Mucosa of stomach (tissue), 1 donor: ENCODE measurements at regions not wholly inside any gene's neighbourhood (a gene's known extent, or its start where the extent isn't known, plus 50 kb on each side); places are given as distances from the start of the nearest gene placed in this dataset.
"Not testable (repeated sequence)": the region's sequence is repeated elsewhere in the genome, so short reads cannot be mapped to it uniquely, and the experiment has no call there.

Source experiments
- H3K27me3 ChIP-seq: one replicate; pipeline ENCODE4 v1.7.0; 2013; ENCODE audit warnings: mild to moderate bottlenecking, low read length; ENCODE audit not compliant: control insufficient read depth, insufficient read depth
- H3K36me3 ChIP-seq: one replicate; pipeline ENCODE4 v1.7.0; 2013; ENCODE audit warnings: low read length; ENCODE audit not compliant: control insufficient read depth, insufficient read depth
- H3K4me1 ChIP-seq: one replicate; pipeline ENCODE4 v1.7.0; 2013; ENCODE audit warnings: mild to moderate bottlenecking, low read length; ENCODE audit not compliant: control insufficient read depth, insufficient read depth
- H3K4me3 ChIP-seq: one replicate; pipeline ENCODE4 v1.7.0; 2013; ENCODE audit warnings: low read length
- H3K9ac ChIP-seq: one replicate; pipeline ENCODE4 v1.7.0; 2013; ENCODE audit warnings: mild to moderate bottlenecking, low read length, moderate library complexity
- H3K9me3 ChIP-seq: one replicate; pipeline ENCODE4 v1.7.0; 2013; ENCODE audit warnings: mild to moderate bottlenecking, low read length, moderate library complexity; ENCODE audit not compliant: control insufficient read depth
- donor health status: Pancreatic carcinoma.

DNA sequence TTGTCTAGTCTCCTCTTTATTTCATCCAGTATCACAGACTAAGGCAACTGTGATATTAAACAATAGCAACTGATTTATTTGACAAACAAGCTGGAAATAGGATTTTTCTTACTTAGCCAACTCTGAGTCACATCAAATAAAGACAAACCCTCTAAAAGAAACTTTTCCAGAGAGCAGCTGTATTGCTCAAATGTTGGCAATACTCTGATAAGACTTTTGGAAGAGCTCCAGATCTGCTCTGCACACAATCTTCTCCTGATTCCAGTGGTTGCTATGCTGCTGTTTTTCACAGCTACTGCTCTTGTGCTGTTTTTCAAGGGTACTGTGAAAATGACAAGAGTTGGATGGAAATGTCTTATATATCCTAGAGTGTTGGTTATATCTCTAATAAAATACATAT lies 1479.2 kb downstream of the SLITRK5 start:
- Histone ChIP-seq H3K9me3 (no peaks in the 10 kb centered on the region), H3K4me3 (no peak overlapping the region), H3K27me3 (no peaks in the 10 kb centered on the region), H3K4me1 (peaks cover 4% of the 10 kb centered on the region), H3K36me3 (no peaks in the 10 kb centered on the region), H3K9ac (no peak overlapping the region)

GRCh38 chr13:89153941-89154340 lies 1482.8 kb downstream of the SLITRK5 start:
- H3K4me1 ChIP-seq: peaks cover 4% of the 10 kb centered on the region
- no peaks in the 10 kb centered on the region for H3K9me3 ChIP-seq
- H3K36me3 ChIP-seq: no peaks in the 10 kb centered on the region
- H3K9ac ChIP-seq: no peak overlapping the region
- no peaks in the 10 kb centered on the region for H3K27me3 ChIP-seq
- H3K4me3 ChIP-seq: no peak overlapping the region

- no peak overlapping the region for H3K9ac ChIP-seq
- H3K27me3 ChIP-seq: no peaks in the 10 kb centered on the region
- H3K36me3 ChIP-seq: no peaks in the 10 kb centered on the region
- H3K9me3 ChIP-seq: no peaks in the 10 kb centered on the region
- no peak overlapping the region for H3K4me3 ChIP-seq
- no peaks in the 10 kb centered on the region for H3K4me1 ChIP-seq
Measured at GRCh38 chr13:89163096-89163495, 1491.9 kb downstream of the SLITRK5 start.

DNA sequence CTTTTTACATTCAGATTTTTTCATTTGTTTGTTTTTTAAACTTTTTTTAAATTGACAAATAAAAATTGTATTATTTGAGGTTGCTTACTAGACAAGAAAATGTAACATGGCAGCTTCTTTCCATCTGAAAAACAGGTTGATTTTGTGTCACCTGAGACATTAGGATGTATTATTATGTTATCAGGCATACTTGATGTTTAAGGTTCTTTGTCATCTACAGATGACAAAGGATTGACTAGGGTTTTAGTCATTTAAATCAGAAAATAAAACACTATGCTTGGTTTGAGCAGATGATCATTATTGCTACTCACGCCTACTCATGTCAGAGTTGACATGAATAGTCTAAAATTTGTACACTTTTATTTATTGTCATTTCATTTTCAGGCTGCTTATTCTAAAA lies 1494.5 kb downstream of the SLITRK5 start:
- H3K9me3 ChIP-seq: no peaks in the 10 kb centered on the region
- no peaks in the 10 kb centered on the region for H3K4me1 ChIP-seq
- no peak overlapping the region for H3K4me3 ChIP-seq
- H3K9ac ChIP-seq: no peak overlapping the region
- no peaks in the 10 kb centered on the region for H3K27me3 ChIP-seq
- H3K36me3 ChIP-seq: no peaks in the 10 kb centered on the region

DNA sequence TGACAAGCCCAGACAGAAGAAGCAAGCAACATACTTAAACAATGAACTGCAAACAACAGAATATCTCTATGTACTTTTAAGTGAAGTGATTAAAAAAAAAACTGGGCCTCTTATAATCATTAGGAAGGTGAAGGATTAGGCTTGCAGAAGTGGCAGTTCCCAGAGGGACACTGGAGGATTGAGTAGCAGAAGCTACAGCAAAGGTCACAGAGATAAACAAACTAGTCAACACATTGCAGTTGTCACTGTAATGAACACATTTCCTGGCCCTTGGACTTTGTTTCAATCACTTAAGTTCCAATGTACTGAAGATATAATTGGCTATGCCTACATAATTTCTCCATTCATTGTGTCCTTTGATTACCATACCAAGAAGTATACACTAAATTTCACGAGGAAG lies 1498.8 kb downstream of the SLITRK5 start:
- no peak overlapping the region for H3K4me3 ChIP-seq
- no peaks in the 10 kb centered on the region for H3K36me3 ChIP-seq
- H3K4me1 ChIP-seq: no peaks in the 10 kb centered on the region
- no peak overlapping the region for H3K9ac ChIP-seq
- no peaks in the 10 kb centered on the region for H3K9me3 ChIP-seq
- H3K27me3 ChIP-seq: no peaks in the 10 kb centered on the region

- Histone ChIP-seq H3K9me3 (no peaks in the 10 kb centered on the region), H3K4me1 (no peaks in the 10 kb centered on the region), H3K36me3 (no peaks in the 10 kb centered on the region), H3K4me3 (no peak overlapping the region), H3K27me3 (no peaks in the 10 kb centered on the region), H3K9ac (no peak overlapping the region)
Measured at GRCh38 chr13:89181041-89181440, 1509.9 kb downstream of the SLITRK5 start.

DNA sequence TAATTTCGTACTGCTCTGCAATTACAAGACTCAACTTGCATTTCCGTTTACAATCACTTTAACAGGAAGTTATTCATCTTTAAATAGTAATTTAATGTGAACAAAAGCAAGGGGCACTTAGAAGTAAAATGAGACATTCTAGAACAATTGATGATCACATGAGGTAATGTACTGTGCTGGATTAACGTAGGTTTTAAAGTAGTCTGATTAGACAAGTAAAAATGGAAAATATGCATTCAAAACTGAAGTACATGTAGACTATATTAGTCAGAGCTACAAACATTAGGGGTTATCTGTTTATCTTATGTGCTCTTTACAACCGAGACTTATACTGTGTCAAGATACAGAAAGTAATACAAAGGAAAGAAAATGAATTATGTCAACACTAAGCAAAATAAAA lies 1528.0 kb downstream of the SLITRK5 start:
- H3K9ac ChIP-seq: no peak overlapping the region
- H3K4me1 ChIP-seq: no peaks in the 10 kb centered on the region
- no peak overlapping the region for H3K4me3 ChIP-seq
- H3K27me3 ChIP-seq: no peaks in the 10 kb centered on the region
- no peaks in the 10 kb centered on the region for H3K36me3 ChIP-seq
- no peaks in the 10 kb centered on the region for H3K9me3 ChIP-seq

DNA sequence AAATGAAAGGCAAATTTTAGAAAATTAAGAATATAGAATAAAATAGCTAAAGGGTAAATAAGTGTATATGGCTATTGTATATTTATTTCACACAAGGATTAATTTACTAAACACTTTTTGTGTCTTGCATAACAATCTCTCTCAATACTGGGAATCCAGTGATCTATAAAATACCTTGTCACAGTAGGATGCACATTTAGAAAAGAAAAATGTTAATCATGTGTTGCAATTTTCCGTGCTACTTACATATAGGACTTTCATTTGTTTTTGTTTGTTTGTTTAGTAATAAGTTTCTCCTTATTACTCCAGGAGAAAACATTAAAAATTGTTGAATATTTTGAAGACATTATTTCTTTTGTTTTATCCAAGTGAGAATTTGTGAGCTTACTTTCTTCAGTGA lies 1533.3 kb downstream of the SLITRK5 start:
- H3K36me3 ChIP-seq: no peaks in the 10 kb centered on the region
- H3K9ac ChIP-seq: no peak overlapping the region
- H3K4me1 ChIP-seq: no peaks in the 10 kb centered on the region
- H3K27me3 ChIP-seq: no peaks in the 10 kb centered on the region
- no peaks in the 10 kb centered on the region for H3K9me3 ChIP-seq
- no peak overlapping the region for H3K4me3 ChIP-seq

DNA sequence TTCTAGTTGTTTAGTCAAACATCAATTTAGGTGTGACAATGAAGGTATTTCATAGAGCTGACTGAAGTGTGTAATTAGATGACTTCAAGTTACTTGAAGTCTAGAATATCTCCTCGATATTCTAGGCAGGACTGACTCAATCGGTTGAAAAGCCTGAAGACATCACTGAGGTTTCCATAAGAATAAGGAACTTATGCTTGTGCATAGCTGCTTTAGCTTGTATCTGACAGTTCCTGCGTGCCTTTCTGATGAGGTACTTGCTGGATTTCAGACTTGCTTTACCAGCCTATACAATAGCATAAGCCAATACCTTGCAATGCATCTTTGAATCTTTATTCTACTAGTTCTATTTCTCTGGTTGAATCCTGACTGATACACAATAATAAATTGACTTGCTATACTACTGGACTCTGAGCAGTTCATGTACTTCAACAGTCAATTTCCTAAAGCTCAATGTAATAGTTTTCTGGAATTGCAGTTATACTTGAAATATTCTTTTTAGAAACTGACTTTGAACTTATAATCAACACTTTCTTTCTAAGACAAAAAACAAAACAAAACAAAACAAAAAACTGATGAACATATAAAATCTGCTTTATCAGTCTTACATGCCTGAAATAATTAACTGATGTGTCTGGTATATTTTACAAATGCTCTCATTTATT lies 1534.8 kb downstream of the SLITRK5 start:
- H3K9ac ChIP-seq: no peak overlapping the region
- no peaks in the 10 kb centered on the region for H3K9me3 ChIP-seq
- no peaks in the 10 kb centered on the region for H3K36me3 ChIP-seq
- no peak overlapping the region for H3K4me3 ChIP-seq
- H3K4me1 ChIP-seq: no peaks in the 10 kb centered on the region
- no peaks in the 10 kb centered on the region for H3K27me3 ChIP-seq

GRCh38 chr13:89212186-89212585 lies 1541.0 kb downstream of the SLITRK5 start:
- H3K4me3 ChIP-seq: no peak overlapping the region
- H3K9me3 ChIP-seq: no peaks in the 10 kb centered on the region

DNA sequence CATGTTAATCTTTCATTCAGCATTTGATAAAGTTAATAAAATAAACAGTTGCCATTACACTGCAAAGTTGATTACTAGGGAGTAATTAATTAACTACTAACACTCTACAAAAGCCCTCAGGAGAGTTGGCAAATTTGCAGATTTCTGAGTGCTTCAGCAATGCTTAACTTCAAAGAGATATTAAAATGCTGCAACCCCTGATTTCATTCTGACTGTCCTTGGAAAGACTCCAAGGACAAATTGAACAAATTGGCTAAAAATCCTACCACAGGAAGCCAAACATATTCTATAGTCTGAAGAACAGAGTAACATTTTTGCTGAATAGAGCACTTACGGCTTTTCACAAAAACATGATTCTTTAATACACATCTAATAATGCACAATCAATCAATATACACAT lies 1543.0 kb downstream of the SLITRK5 start:
- Histone ChIP-seq H3K27me3 (no peaks in the 10 kb centered on the region), H3K36me3 (no peaks in the 10 kb centered on the region), H3K9ac (no peak overlapping the region), H3K4me3 (no peak overlapping the region), H3K4me1 (no peaks in the 10 kb centered on the region), H3K9me3 (no peaks in the 10 kb centered on the region)

More at GRCh38 chr13:89212186-89212585, 1541.0 kb downstream of the SLITRK5 start:
- H3K9ac ChIP-seq: no peak overlapping the region
- H3K36me3 ChIP-seq: no peaks in the 10 kb centered on the region
- H3K4me1 ChIP-seq: no peaks in the 10 kb centered on the region
- no peaks in the 10 kb centered on the region for H3K27me3 ChIP-seq

GRCh38 chr13:89215319-89215718 lies 1544.1 kb downstream of the SLITRK5 start:
- not testable (repeated sequence) for H3K36me3 ChIP-seq, H3K4me1 ChIP-seq, H3K4me3 ChIP-seq, H3K27me3 ChIP-seq, H3K9me3 ChIP-seq, H3K9ac ChIP-seq

DNA sequence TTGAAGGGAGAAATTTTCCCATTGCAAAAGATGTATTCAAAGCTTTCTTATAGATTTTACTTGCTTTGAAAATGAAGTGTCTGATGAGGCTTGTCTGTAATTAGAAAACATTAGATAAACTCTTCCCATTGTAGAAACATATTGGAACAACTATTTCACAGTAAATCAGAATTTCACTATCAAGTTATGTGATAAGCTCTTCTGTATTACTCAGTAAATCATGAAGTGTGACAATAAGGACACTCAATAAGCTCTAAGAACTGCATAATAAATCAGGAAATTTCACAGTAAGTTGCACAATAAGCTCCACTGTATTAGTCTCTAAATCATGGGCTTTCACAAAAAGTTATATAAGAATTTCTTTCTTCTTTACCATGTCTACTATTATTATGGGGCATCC lies 1546.6 kb downstream of the SLITRK5 start:
- Histone ChIP-seq H3K27me3 (no peaks in the 10 kb centered on the region), H3K9me3 (no peaks in the 10 kb centered on the region), H3K4me3 (no peak overlapping the region), H3K9ac (no peak overlapping the region), H3K36me3 (no peaks in the 10 kb centered on the region), H3K4me1 (no peaks in the 10 kb centered on the region)
